ENCODE measurements at regions not wholly inside any gene's neighbourhood (a gene's known extent, or its start where the extent isn't known, plus 50 kb on each side); places are given as distances from the start of the nearest gene placed in this dataset.

DNA sequence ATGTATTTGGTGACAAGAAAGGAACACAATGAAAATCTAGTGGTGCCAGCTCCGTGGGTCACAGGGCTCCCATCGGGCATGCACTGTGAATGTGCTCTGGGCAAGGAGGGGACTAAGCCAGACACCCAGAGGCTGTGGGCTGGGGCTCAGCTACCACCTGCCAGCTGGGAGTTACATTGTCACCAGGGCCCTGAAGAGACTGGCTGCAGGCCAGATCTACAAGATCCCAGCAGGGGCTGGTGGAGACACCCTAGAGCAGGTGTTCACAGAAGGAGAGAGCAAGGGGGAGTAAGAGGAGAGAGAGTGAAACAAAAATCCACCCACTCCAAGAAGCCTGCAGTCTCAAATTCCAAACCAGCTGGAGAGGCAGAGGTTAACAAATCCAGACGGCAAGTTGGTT is 116.6 kb upstream of the ADCY1 start:
- Histone ChIP-seq H3K4me1 (ENCODE audit: insufficient read depth) (no peaks in the 10 kb centered on the region), H3K4me3 (no peak overlapping the region), H3K36me3 (ENCODE audit: insufficient read depth) (no peaks in the 10 kb centered on the region), H3K27me3 (ENCODE audit: insufficient read depth) (no peaks in the 10 kb centered on the region), H4K20me1 (replicated peaks; ENCODE audit: insufficient read depth) (no peaks in the 10 kb centered on the region), H3F3A (replicated peaks; ENCODE audit: low read depth) (no peaks in the 10 kb centered on the region), H3K9me2 (ENCODE audit: insufficient read depth) (no peaks in the 10 kb centered on the region), H3K79me2 (replicated peaks; ENCODE audit: insufficient read depth) (no peaks in the 10 kb centered on the region), H3K27ac (ENCODE audit: low read depth) (no peak overlapping the region), H3K4me2 (no peak overlapping the region), H2AFZ (no peak overlapping the region)
- no peaks in the 10 kb centered on the region for H3K27me3 Mint-ChIP-seq (ENCODE audit: insufficient read depth, low read depth, poor library complexity)
- TF ChIP-seq EZH2phosphoT487 (IDR thresholded peaks at IDR 0.05; ENCODE audit: unreplicated experiment) (no peak), ZNF114 (CRISPR knock-in tag; IDR thresholded peaks at IDR 0.05) (no peak), REST (IDR thresholded peaks at IDR 0.05; ENCODE audit: unreplicated experiment) (no peak), EZH2 (IDR thresholded peaks at IDR 0.05; ENCODE audit: low read depth, unreplicated experiment) (no peak), CREB1 (CRISPR knock-in tag; IDR thresholded peaks at IDR 0.05; ENCODE audit: low read depth) (no peak), STAT1 (IDR thresholded peaks at IDR 0.05; ENCODE audit: unreplicated experiment) (no peak), JUNB (IDR thresholded peaks at IDR 0.05; ENCODE audit: unreplicated experiment) (no peak), CTCF (conservative IDR thresholded peaks at IDR 0.05; ENCODE audit: low read depth in 2 of 2) (no peak)
- DNase-seq (ENCODE audit: low spot score) (no peak), ATAC-seq (no peak)
- no peaks in the 10 kb centered on the region for H3K9me3 Mint-ChIP-seq
- no peak overlapping the region for H3K4me3 Mint-ChIP-seq
- no peaks in the 10 kb centered on the region for H3K4me1 Mint-ChIP-seq
- H3K36me3 Mint-ChIP-seq (ENCODE audit: low read depth), result no peaks in the 10 kb centered on the region
- no peak overlapping the region for H3K27ac Mint-ChIP-seq

DNA sequence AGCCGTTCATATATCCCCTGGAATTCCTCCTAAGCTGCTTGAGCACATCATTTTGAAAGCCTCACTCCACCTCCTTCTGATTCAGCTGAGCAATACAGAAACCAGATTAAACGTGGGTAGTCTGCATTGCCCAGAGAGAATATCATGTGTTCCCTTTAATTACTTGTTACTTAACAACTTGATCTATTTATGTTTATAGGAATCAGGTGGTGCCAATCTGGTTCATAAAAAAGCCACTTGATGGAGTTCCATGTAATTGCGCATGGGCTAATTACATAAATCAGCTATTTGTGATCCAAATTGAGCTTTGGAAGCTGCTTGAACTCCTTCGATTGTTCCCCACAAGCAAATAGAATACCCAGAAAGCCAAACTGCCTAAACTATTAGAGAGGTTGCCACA is 114.7 kb upstream of the ADCY1 start:
- DNase-seq (ENCODE audit: low spot score) (no peak), ATAC-seq (no peak)
- H3K36me3 ChIP-seq (ENCODE audit: insufficient read depth), result no peaks in the 10 kb centered on the region
- H3K36me3 Mint-ChIP-seq (ENCODE audit: low read depth), result no peaks in the 10 kb centered on the region
- H4K20me1 ChIP-seq (replicated peaks; ENCODE audit: insufficient read depth), result no peaks in the 10 kb centered on the region
- H3K4me3 ChIP-seq, result no peak overlapping the region
- no peaks in the 10 kb centered on the region for H3K27me3 ChIP-seq (ENCODE audit: insufficient read depth)
- H3K4me1 ChIP-seq (ENCODE audit: insufficient read depth), result no peaks in the 10 kb centered on the region
- H3K4me3 Mint-ChIP-seq, result no peak overlapping the region
- H3K4me1 Mint-ChIP-seq, result no peaks in the 10 kb centered on the region
- no peaks in the 10 kb centered on the region for H3K27me3 Mint-ChIP-seq (ENCODE audit: insufficient read depth, low read depth, poor library complexity)
- H3K79me2 ChIP-seq (replicated peaks; ENCODE audit: insufficient read depth), result no peaks in the 10 kb centered on the region
- no peak overlapping the region for H2AFZ ChIP-seq
- TF ChIP-seq POLR2AphosphoS5 (IDR thresholded peaks at IDR 0.05; ENCODE audit: low read depth), result no peak
- no peak for TF ChIP-seq EZH2phosphoT487 (IDR thresholded peaks at IDR 0.05; ENCODE audit: unreplicated experiment)
- no peak for TF ChIP-seq NANOG (IDR thresholded peaks at IDR 0.05; ENCODE audit: borderline replicate concordance)
- no peak for TF ChIP-seq REST (IDR thresholded peaks at IDR 0.05; ENCODE audit: unreplicated experiment)
- no peak for TF ChIP-seq CTCF (conservative IDR thresholded peaks at IDR 0.05; ENCODE audit: low read depth in 2 of 2)
- no peak for TF ChIP-seq STAT1 (IDR thresholded peaks at IDR 0.05; ENCODE audit: unreplicated experiment)
- no peak for TF ChIP-seq ETS1 (IDR thresholded peaks at IDR 0.05)
- 0 out of 3 replicates have a peak, but pooled peaks cover 4% of the 10 kb centered on the region for H3K9me3 Mint-ChIP-seq
- no peak overlapping the region for H3K27ac ChIP-seq (ENCODE audit: low read depth)
- H3K27ac Mint-ChIP-seq, result no peak overlapping the region
- H3K9me2 ChIP-seq (ENCODE audit: insufficient read depth), result no peaks in the 10 kb centered on the region
- H3F3A ChIP-seq (replicated peaks; ENCODE audit: low read depth), result no peaks in the 10 kb centered on the region
- no peak overlapping the region for H3K4me2 ChIP-seq

Data from GM23338 (cell line).